KMS-11 (cell line): ENCODE measurements at regions not wholly inside any gene's neighbourhood (a gene's known extent, or its start where the extent isn't known, plus 50 kb on each side); places are given as distances from the start of the nearest gene placed in this dataset.

Source experiments
- H2AFZ ChIP-seq: fragments of 200-600 bp; sonication (generic); 2 replicates; pipeline ENCODE4 v1.6.1; 2016; ENCODE audit warnings: antibody characterized with exemption, mixed run types, low read depth
- H3K27ac ChIP-seq: fragments of 200-600 bp; sonication (generic); 2 replicates; pipeline ENCODE4 v1.6.1; 2016; ENCODE audit warnings: mild to moderate bottlenecking, mixed run types
- H3K27me3 ChIP-seq: fragments of 200-600 bp; sonication (generic); 2 replicates; pipeline ENCODE4 v1.6.1; 2017; ENCODE audit warnings: mild to moderate bottlenecking, low read depth, mixed run types, moderate library complexity; ENCODE audit not compliant: insufficient read depth
- H3K36me3 ChIP-seq: fragments of 200-600 bp; sonication (generic); 2 replicates; pipeline ENCODE4 v1.6.1; 2017; ENCODE audit warnings: mild to moderate bottlenecking, mixed run types; ENCODE audit not compliant: insufficient read depth
- H3K4me1 ChIP-seq: fragments of 200-600 bp; sonication (generic); 2 replicates; pipeline ENCODE4 v1.6.1; 2016; ENCODE audit warnings: mild to moderate bottlenecking, low read depth, mixed run types; ENCODE audit not compliant: poor library complexity, severe bottlenecking
- H3K4me2 ChIP-seq: fragments of 200-600 bp; sonication (generic); 2 replicates; pipeline ENCODE4 v1.7.0; 2016; ENCODE audit warnings: mild to moderate bottlenecking, mixed run types
- H3K4me3 ChIP-seq: fragments of 200-600 bp; sonication (generic); IDR thresholded peaks from 2 replicates; pipeline ENCODE4 v1.6.1; 2017; ENCODE audit warnings: low read depth, low read length, mixed read lengths; ENCODE audit not compliant: insufficient read depth
- H3K79me2 ChIP-seq: fragments of 200-600 bp; sonication (generic); 2 replicates; pipeline ENCODE4 v1.6.1; 2016; ENCODE audit warnings: low read depth, mixed run types; ENCODE audit not compliant: insufficient read depth
- H3K9ac ChIP-seq: fragments of 200-600 bp; sonication (generic); 2 replicates; pipeline ENCODE4 v1.6.1; 2016; ENCODE audit warnings: mild to moderate bottlenecking, mixed run types
- H4K20me1 ChIP-seq: fragments of 200-600 bp; sonication (generic); 2 replicates; pipeline ENCODE4 v1.6.1; 2016; ENCODE audit warnings: mild to moderate bottlenecking, mixed run types; ENCODE audit not compliant: insufficient read depth
- TF ChIP-seq, protein P1 (sequence below): fragments of 200-600 bp; sonication (generic); conservative IDR thresholded peaks from 2 replicates; pipeline ENCODE4 v1.6.1; 2017; ENCODE audit warnings: low read depth, mild to moderate bottlenecking, antibody characterized with exemption, low read length, moderate library complexity, mixed read lengths

GRCh38 chr5:125798307-125798706, 624.9 kb upstream of the GRAMD2B start:
- TF ChIP-seq, protein P1, sequence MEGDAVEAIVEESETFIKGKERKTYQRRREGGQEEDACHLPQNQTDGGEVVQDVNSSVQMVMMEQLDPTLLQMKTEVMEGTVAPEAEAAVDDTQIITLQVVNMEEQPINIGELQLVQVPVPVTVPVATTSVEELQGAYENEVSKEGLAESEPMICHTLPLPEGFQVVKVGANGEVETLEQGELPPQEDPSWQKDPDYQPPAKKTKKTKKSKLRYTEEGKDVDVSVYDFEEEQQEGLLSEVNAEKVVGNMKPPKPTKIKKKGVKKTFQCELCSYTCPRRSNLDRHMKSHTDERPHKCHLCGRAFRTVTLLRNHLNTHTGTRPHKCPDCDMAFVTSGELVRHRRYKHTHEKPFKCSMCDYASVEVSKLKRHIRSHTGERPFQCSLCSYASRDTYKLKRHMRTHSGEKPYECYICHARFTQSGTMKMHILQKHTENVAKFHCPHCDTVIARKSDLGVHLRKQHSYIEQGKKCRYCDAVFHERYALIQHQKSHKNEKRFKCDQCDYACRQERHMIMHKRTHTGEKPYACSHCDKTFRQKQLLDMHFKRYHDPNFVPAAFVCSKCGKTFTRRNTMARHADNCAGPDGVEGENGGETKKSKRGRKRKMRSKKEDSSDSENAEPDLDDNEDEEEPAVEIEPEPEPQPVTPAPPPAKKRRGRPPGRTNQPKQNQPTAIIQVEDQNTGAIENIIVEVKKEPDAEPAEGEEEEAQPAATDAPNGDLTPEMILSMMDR: no peak
- Histone ChIP-seq H2AFZ (no peak overlapping the region), H3K4me2 (no peak overlapping the region), H4K20me1 (no peaks in the 10 kb centered on the region), H3K4me1 (no peaks in the 10 kb centered on the region), H3K27me3 (no peaks in the 10 kb centered on the region), H3K4me3 (no peak overlapping the region), H3K9ac (no peak overlapping the region), H3K79me2 (no peaks in the 10 kb centered on the region), H3K27ac (no peak overlapping the region), H3K36me3 (no peaks in the 10 kb centered on the region)

DNA sequence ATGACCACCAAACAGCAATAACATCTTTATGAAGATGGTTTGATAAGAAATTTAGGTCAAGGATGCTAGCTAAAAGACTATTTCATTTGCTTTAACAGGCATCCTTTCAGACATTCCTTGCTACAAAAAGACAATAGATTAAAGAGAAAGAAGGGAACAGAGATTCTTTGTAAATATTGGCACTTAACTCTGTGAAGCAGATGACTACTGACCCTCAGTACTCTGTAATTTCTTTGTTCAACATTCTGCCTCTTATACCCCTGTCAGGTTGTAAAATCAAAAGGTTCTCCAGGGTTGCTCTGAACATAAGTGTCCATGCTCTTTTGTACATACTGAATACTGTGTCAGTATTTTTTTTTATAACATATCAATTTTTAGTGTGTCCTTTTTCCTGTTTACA, 610.6 kb upstream of the GRAMD2B start:
- TF ChIP-seq, protein P1: no peak
- Histone ChIP-seq H3K27me3 (no peaks in the 10 kb centered on the region), H3K79me2 (no peaks in the 10 kb centered on the region), H3K4me2 (no peak overlapping the region), H3K4me3 (no peak overlapping the region), H4K20me1 (no peaks in the 10 kb centered on the region), H3K36me3 (no peaks in the 10 kb centered on the region), H2AFZ (no peak overlapping the region), H3K4me1 (no peaks in the 10 kb centered on the region), H3K27ac (no peak overlapping the region), H3K9ac (no peak overlapping the region)

DNA sequence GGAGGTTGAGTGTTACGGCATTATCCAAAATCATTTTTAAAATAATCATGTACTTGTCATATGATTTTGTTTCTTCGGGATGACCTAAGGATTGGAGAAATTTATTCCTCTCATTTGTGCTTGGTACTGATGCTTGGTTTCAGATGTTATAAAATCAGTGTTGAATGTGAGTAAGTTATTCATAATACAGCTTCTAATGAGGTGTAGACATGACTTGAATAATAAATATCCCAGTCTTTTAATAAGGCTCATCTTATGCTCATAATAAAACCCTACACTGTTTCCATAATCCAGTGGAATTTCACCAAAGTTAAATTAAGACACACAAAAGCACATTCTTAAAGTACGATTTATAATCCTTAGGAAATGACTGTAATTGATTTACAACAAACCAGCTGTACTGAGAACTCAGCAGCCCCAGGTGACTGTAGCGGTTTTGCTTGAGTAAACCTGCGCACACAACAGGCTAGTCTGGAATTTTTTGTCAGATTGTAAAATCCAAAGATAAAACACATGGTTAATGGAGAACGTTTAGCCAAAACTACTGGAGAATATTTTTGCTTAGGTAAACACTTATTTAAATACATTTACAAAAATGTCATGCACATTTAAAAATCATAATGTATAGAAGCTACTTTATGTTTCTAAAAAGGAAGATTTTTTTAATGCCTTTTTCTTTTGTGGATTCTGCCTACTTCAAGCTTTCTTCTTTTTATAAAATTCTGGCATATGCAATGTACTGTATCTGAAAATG, 609.8 kb upstream of the GRAMD2B start:
- Histone ChIP-seq H3K4me3 (no peak overlapping the region), H3K4me1 (no peaks in the 10 kb centered on the region), H3K79me2 (no peaks in the 10 kb centered on the region), H3K27me3 (no peaks in the 10 kb centered on the region), H2AFZ (no peak overlapping the region), H3K9ac (no peak overlapping the region), H3K27ac (no peak overlapping the region), H3K4me2 (no peak overlapping the region), H4K20me1 (no peaks in the 10 kb centered on the region), H3K36me3 (no peaks in the 10 kb centered on the region)
- TF ChIP-seq, protein P1: no peak

- Histone ChIP-seq H3K4me2 (no peak overlapping the region), H3K9ac (no peak overlapping the region), H3K4me1 (no peaks in the 10 kb centered on the region), H3K4me3 (no peak overlapping the region), H3K27ac (no peak overlapping the region), H3K27me3 (no peaks in the 10 kb centered on the region), H3K79me2 (no peaks in the 10 kb centered on the region), H2AFZ (no peak overlapping the region), H4K20me1 (no peaks in the 10 kb centered on the region), H3K36me3 (no peaks in the 10 kb centered on the region)
- TF ChIP-seq, protein P1: no peak
Observed at GRCh38 chr5:125814119-125814518, 609.1 kb upstream of the GRAMD2B start.
